Vagina (tissue), 2 donors: ENCODE measurements at regions not wholly inside any gene's neighbourhood (a gene's known extent, or its start where the extent isn't known, plus 50 kb on each side); places are given as distances from the start of the nearest gene placed in this dataset.

Experiments
- CTCF ChIP-seq, 3 experiments: fragments of 450-650 bp in 2 of 3; fragments of 200-600 bp in 1 of 3; sonication (generic) in 1 of 3; IDR thresholded peaks; one replicate each; pipeline ENCODE4 v1.5.1; 2017 to 2019; ENCODE audit warnings: antibody characterized with exemption in 3 of 3, mild to moderate bottlenecking in 2 of 3, moderate library complexity in 2 of 3
- POLR2A ChIP-seq, 2 donors: fragments of 450-650 bp; IDR thresholded peaks; one replicate each; pipeline ENCODE4 v1.6.1; 2017; ENCODE audit warnings: antibody characterized with exemption in 2 of 2, mild to moderate bottlenecking in 2 of 2, moderate library complexity in 2 of 2
- POLR2AphosphoS5 ChIP-seq, 2 donors: sonication (generic); formaldehyde crosslinking; IDR thresholded peaks; one replicate each; pipeline ENCODE4 v1.9.0; 2017; ENCODE audit warnings: antibody characterized with exemption in 2 of 2, mild to moderate bottlenecking in 2 of 2, low read depth in 1 of 2; ENCODE audit not compliant: insufficient read depth in 1 of 2

- TF ChIP-seq POLR2A (IDR thresholded peaks at IDR 0.05) = no peak
- no peak for TF ChIP-seq CTCF (IDR thresholded peaks at IDR 0.05)
- TF ChIP-seq POLR2AphosphoS5 (IDR thresholded peaks at IDR 0.05; ENCODE audit: insufficient read depth in 1 of 2, low read depth in 1 of 2) = no peak
Measured at GRCh38 chr1:201773764-201774163, 55.2 kb upstream of the IPO9 start.
